Fibroblast of lung (primary cell): ENCODE measurements at regions not wholly inside any gene's neighbourhood (a gene's known extent, or its start where the extent isn't known, plus 50 kb on each side); places are given as distances from the start of the nearest gene placed in this dataset.
"Not testable (repeated sequence)": the region's sequence is repeated elsewhere in the genome, so short reads cannot be mapped to it uniquely, and the experiment has no call there.

Source experiments
- DNase-seq, 2 donors: peaks; one replicate each; pipeline versions ENCODE4 v3.0.0 to v3.0.0-alpha.2; 2010; ENCODE audit warnings: low read depth in 2 of 2
- H2AFZ ChIP-seq: 2 replicates; pipeline ENCODE4 v1.5.1; 2012; ENCODE audit warnings: low read length, control low read depth, inconsistent platforms
- H3K27ac ChIP-seq: 2 replicates; pipeline ENCODE4 v1.5.1; 2011; ENCODE audit warnings: low read length, control low read depth; ENCODE audit not compliant: insufficient read depth
- H3K27me3 ChIP-seq: 2 replicates; pipeline ENCODE4 v1.5.1; 2011; ENCODE audit warnings: mild to moderate bottlenecking, low read length; ENCODE audit not compliant: control insufficient read depth, insufficient read depth
- H3K36me3 ChIP-seq: 2 replicates; pipeline ENCODE4 v1.5.1; 2011; ENCODE audit warnings: low read length; ENCODE audit not compliant: control insufficient read depth, insufficient read depth
- H3K4me1 ChIP-seq: 2 replicates; pipeline ENCODE4 v1.5.1; 2011; ENCODE audit warnings: low read length; ENCODE audit not compliant: control insufficient read depth, insufficient read depth; ENCODE audit errors: extremely low read depth
- H3K4me2 ChIP-seq: 2 replicates; pipeline ENCODE4 v1.5.1; 2011; ENCODE audit warnings: low read length, control low read depth; ENCODE audit not compliant: insufficient read depth; ENCODE audit errors: extremely low read depth
- H3K4me3 ChIP-seq, 4 experiments: fragments of 200-600 bp in 1 of 4; sonication (generic) in 1 of 4; replicated peaks in 1 of 4; 2 replicates each; pipeline ENCODE4 v1.5.1; 2011 to 2016; ENCODE audit warnings: low read length in 4 of 4, low read depth in 3 of 4, mild to moderate bottlenecking in 3 of 4, control low read depth in 2 of 4, inconsistent platforms in 1 of 4, mixed read lengths in 1 of 4; ENCODE audit not compliant: insufficient read depth in 1 of 4; ENCODE audit errors: control extremely low read depth in 1 of 4
- H3K79me2 ChIP-seq: 2 replicates; pipeline ENCODE4 v1.5.1; 2012; ENCODE audit warnings: mild to moderate bottlenecking, low read length, inconsistent platforms; ENCODE audit not compliant: control insufficient read depth, insufficient read depth
- H3K9ac ChIP-seq: 2 replicates; pipeline ENCODE4 v1.5.1; 2011; ENCODE audit warnings: mild to moderate bottlenecking, low read length, control low read depth; ENCODE audit not compliant: insufficient read depth
- H3K9me3 ChIP-seq: 2 replicates; pipeline ENCODE4 v1.5.1; 2012; ENCODE audit warnings: low read depth, low read length; ENCODE audit not compliant: control insufficient read depth, insufficient read depth
- H4K20me1 ChIP-seq: 2 replicates; pipeline ENCODE4 v1.5.1; 2011; ENCODE audit warnings: low read length; ENCODE audit not compliant: control insufficient read depth, insufficient read depth; ENCODE audit errors: extremely low read depth
- EZH2 ChIP-seq: IDR thresholded peaks from 2 replicates; pipeline ENCODE4 v1.5.1; 2012; ENCODE audit warnings: low read length, control low read depth, mild to moderate bottlenecking; ENCODE audit errors: missing control alignments
- TF ChIP-seq, protein P1 (sequence below), 2 donors: IDR thresholded peaks in 1 of 2; conservative IDR thresholded peaks in 1 of 2; 1 replicate in 1 of 2; 2 replicates in 1 of 2; pipeline ENCODE4 v1.5.1; 2011 to 2012; ENCODE audit warnings: low read length in 2 of 2, control low read depth in 1 of 2, inconsistent platforms in 1 of 2, low read depth in 1 of 2, mild to moderate bottlenecking in 1 of 2

- Histone ChIP-seq H3K27ac (no peak overlapping the region), H3K79me2 (no peaks in the 10 kb centered on the region), H3K4me1 (no peaks in the 10 kb centered on the region), H3K4me3 (no peak overlapping the region), H3K9ac (no peak overlapping the region), H3K36me3 (no peaks in the 10 kb centered on the region), H3K4me2 (no peak overlapping the region), H3K27me3 (no peaks in the 10 kb centered on the region), H4K20me1 (no peaks in the 10 kb centered on the region), H2AFZ (no peak overlapping the region), H3K9me3 (no peaks in the 10 kb centered on the region)
- no peak for TF ChIP-seq EZH2
- TF ChIP-seq, protein P1, sequence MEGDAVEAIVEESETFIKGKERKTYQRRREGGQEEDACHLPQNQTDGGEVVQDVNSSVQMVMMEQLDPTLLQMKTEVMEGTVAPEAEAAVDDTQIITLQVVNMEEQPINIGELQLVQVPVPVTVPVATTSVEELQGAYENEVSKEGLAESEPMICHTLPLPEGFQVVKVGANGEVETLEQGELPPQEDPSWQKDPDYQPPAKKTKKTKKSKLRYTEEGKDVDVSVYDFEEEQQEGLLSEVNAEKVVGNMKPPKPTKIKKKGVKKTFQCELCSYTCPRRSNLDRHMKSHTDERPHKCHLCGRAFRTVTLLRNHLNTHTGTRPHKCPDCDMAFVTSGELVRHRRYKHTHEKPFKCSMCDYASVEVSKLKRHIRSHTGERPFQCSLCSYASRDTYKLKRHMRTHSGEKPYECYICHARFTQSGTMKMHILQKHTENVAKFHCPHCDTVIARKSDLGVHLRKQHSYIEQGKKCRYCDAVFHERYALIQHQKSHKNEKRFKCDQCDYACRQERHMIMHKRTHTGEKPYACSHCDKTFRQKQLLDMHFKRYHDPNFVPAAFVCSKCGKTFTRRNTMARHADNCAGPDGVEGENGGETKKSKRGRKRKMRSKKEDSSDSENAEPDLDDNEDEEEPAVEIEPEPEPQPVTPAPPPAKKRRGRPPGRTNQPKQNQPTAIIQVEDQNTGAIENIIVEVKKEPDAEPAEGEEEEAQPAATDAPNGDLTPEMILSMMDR (conservative IDR thresholded peaks at IDR 0.05 in 1 of 2, IDR thresholded peaks at IDR 0.05 in 1 of 2; ENCODE audit: low read depth in 1 of 2, low read length in 2 of 2): no peak
- DNase-seq: no peak
Observed at GRCh38 chr2:55802067-55802466, 108.4 kb upstream of the PNPT1 start.

- no peak overlapping the region for H3K4me3 ChIP-seq
- no peaks in the 10 kb centered on the region for H3K79me2 ChIP-seq
- no peaks in the 10 kb centered on the region for H3K36me3 ChIP-seq
- H3K27ac ChIP-seq: no peak overlapping the region
- no peak for DNase-seq
- H3K9me3 ChIP-seq: no peaks in the 10 kb centered on the region
- no peak overlapping the region for H3K4me2 ChIP-seq
- no peak for TF ChIP-seq EZH2
- TF ChIP-seq, protein P1 (conservative IDR thresholded peaks at IDR 0.05 in 1 of 2, IDR thresholded peaks at IDR 0.05 in 1 of 2; ENCODE audit: low read depth in 1 of 2, low read length in 2 of 2): no peak
- H4K20me1 ChIP-seq: no peaks in the 10 kb centered on the region
- H3K27me3 ChIP-seq: no peaks in the 10 kb centered on the region
- no peaks in the 10 kb centered on the region for H3K4me1 ChIP-seq
- H3K9ac ChIP-seq: no peak overlapping the region
- H2AFZ ChIP-seq: no peak overlapping the region
Observed at GRCh38 chr2:55801436-55801835, 107.8 kb upstream of the PNPT1 start.

DNA sequence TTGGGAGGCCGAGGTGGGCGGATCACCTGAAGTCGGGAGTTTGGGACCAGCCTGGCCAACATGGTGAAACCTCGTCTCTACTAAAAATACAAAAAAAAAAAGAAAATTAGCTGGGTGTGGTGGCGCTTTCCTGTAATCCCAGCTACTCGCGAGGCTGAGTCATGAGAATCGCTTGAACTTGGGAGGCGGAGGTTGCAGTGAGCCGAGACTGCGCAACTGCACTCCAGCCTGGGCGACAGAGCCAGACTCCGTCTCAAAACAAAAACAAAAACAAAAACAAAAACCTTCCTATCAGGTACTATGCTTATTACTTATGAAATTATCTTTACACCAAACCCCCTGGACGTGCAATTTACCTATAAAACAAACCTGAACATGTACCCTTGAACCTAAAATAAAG is 106.0 kb upstream of the PNPT1 start:
- not testable (repeated sequence) for H4K20me1 ChIP-seq, H3K79me2 ChIP-seq, H3K4me2 ChIP-seq, H2AFZ ChIP-seq, H3K4me3 ChIP-seq, H3K4me1 ChIP-seq, H3K27ac ChIP-seq, H3K9me3 ChIP-seq, DNase-seq, H3K36me3 ChIP-seq, H3K27me3 ChIP-seq, H3K9ac ChIP-seq

DNA sequence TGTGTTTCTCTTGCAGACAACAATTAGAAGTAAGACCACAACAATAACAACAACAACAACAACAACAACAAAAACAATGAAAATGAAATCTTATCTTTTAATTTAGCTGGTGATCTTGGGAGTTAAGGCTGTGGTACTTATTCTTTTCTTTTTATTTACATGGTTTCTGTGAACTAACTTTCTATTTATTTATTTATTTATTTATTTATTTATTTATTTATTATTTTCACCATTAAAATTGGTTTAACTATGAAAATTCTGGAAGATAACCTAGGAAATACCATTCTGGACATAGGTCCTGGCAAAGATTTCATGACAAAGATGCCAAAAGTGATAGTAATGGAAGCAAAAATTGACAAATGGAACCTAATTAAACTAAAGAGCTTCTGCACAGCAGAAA is 102.5 kb upstream of the PNPT1 start:
- H3K79me2 ChIP-seq: no peaks in the 10 kb centered on the region
- H3K4me2 ChIP-seq: no peak overlapping the region
- H3K4me3 ChIP-seq: no peak overlapping the region
- H3K9ac ChIP-seq: no peak overlapping the region
- H3K9me3 ChIP-seq: no peaks in the 10 kb centered on the region
- no peaks in the 10 kb centered on the region for H3K36me3 ChIP-seq
- H4K20me1 ChIP-seq: no peaks in the 10 kb centered on the region
- no peak overlapping the region for H3K27ac ChIP-seq
- no peaks in the 10 kb centered on the region for H3K27me3 ChIP-seq
- TF ChIP-seq, protein P1 (conservative IDR thresholded peaks at IDR 0.05 in 1 of 2, IDR thresholded peaks at IDR 0.05 in 1 of 2; ENCODE audit: low read depth in 1 of 2, low read length in 2 of 2): no peak
- TF ChIP-seq EZH2: no peak
- DNase-seq: no peak
- no peak overlapping the region for H2AFZ ChIP-seq
- no peaks in the 10 kb centered on the region for H3K4me1 ChIP-seq

- H3K79me2 ChIP-seq, H3K4me1 ChIP-seq, H2AFZ ChIP-seq, H3K4me3 ChIP-seq, DNase-seq, H3K27me3 ChIP-seq, H3K4me2 ChIP-seq, H3K36me3 ChIP-seq, H3K27ac ChIP-seq, H4K20me1 ChIP-seq, H3K9ac ChIP-seq, H3K9me3 ChIP-seq: not testable (repeated sequence)
Observed at GRCh38 chr2:55793602-55794001, 100.0 kb upstream of the PNPT1 start.
